Memory B cell (primary cell): ENCODE measurements at regions not wholly inside any gene's neighbourhood (a gene's known extent, or its start where the extent isn't known, plus 50 kb on each side); places are given as distances from the start of the nearest gene placed in this dataset.

Experiments
- ATAC-seq: fragments of 150-1000 bp; cut with Tn5 transposase; 2 replicates; pipeline ENCODE4 v1.10.0; 2021; ENCODE audit warnings: low read depth, mild to moderate bottlenecking, moderate library complexity
- DNase-seq, 2 donors: peaks; one replicate each; pipeline ENCODE4 v3.0.0; 2022; ENCODE audit warnings: low spot score in 2 of 2
- H3K27ac Mint-ChIP-seq: one replicate; pipeline ENCODE4 v1.8.0; 2022; ENCODE audit warnings: mild to moderate bottlenecking, moderate library complexity, mixed read lengths
- H3K27me3 Mint-ChIP-seq: one replicate; pipeline ENCODE4 v1.8.0; 2022; ENCODE audit warnings: mixed read lengths
- H3K36me3 Mint-ChIP-seq: one replicate; pipeline ENCODE4 v1.8.0; 2022; ENCODE audit warnings: mild to moderate bottlenecking, mixed read lengths
- H3K4me1 Mint-ChIP-seq: one replicate; pipeline ENCODE4 v1.8.0; 2022; ENCODE audit warnings: mixed read lengths
- H3K4me3 Mint-ChIP-seq: one replicate; pipeline ENCODE4 v1.8.0; 2022; ENCODE audit warnings: mild to moderate bottlenecking, moderate library complexity, mixed read lengths
- H3K9me3 Mint-ChIP-seq: one replicate; pipeline ENCODE4 v1.8.0; 2022; ENCODE audit warnings: mixed read lengths

GRCh38 chr6:155936127-155936526 lies 480.5 kb upstream of the NOX3 start:
- H3K4me3 Mint-ChIP-seq = no peak overlapping the region
- H3K27ac Mint-ChIP-seq = no peak overlapping the region
- no peaks in the 10 kb centered on the region for H3K4me1 Mint-ChIP-seq
- no peaks in the 10 kb centered on the region for H3K27me3 Mint-ChIP-seq
- ATAC-seq (no peak), DNase-seq (no peak)
- peaks cover 1% of the 10 kb centered on the region for H3K9me3 Mint-ChIP-seq
- no peaks in the 10 kb centered on the region for H3K36me3 Mint-ChIP-seq

GRCh38 chr6:155916846-155917624 lies 461.4 kb upstream of the NOX3 start:
- H3K27me3 Mint-ChIP-seq = peaks cover 1% of the 10 kb centered on the region
- H3K36me3 Mint-ChIP-seq = no peaks in the 10 kb centered on the region
- no peaks in the 10 kb centered on the region for H3K4me1 Mint-ChIP-seq
- H3K4me3 Mint-ChIP-seq = no peak overlapping the region
- no peak overlapping the region for H3K27ac Mint-ChIP-seq
- ATAC-seq (no peak), DNase-seq (no peak)
- H3K9me3 Mint-ChIP-seq = peaks cover 1% of the 10 kb centered on the region

GRCh38 chr6:155915651-155916050 lies 460.0 kb upstream of the NOX3 start:
- H3K27ac Mint-ChIP-seq = no peak overlapping the region
- ATAC-seq = no peak
- H3K9me3 Mint-ChIP-seq = peaks cover 1% of the 10 kb centered on the region
- H3K27me3 Mint-ChIP-seq = peaks cover 1% of the 10 kb centered on the region
- no peak for DNase-seq
- H3K4me1 Mint-ChIP-seq = no peaks in the 10 kb centered on the region
- no peaks in the 10 kb centered on the region for H3K36me3 Mint-ChIP-seq
- H3K4me3 Mint-ChIP-seq = no peak overlapping the region

GRCh38 chr6:155913816-155914215 lies 458.2 kb upstream of the NOX3 start:
- no peaks in the 10 kb centered on the region for H3K27me3 Mint-ChIP-seq
- peaks cover 3% of the 10 kb centered on the region for H3K9me3 Mint-ChIP-seq
- no peak for DNase-seq
- ATAC-seq = no peak
- peaks cover 1% of the 10 kb centered on the region for H3K36me3 Mint-ChIP-seq
- H3K27ac Mint-ChIP-seq = no peak overlapping the region
- H3K4me3 Mint-ChIP-seq = no peak overlapping the region
- H3K4me1 Mint-ChIP-seq = no peaks in the 10 kb centered on the region

GRCh38 chr6:155909710-155910109 lies 454.1 kb upstream of the NOX3 start:
- Mint-ChIP-seq H3K4me3 (no peak overlapping the region), H3K27me3 (no peaks in the 10 kb centered on the region), H3K9me3 (peaks cover 8% of the 10 kb centered on the region), H3K4me1 (no peaks in the 10 kb centered on the region), H3K36me3 (peaks cover 8% of the 10 kb centered on the region), H3K27ac (no peak overlapping the region)
- no peak for ATAC-seq
- DNase-seq = no peak

GRCh38 chr6:155895641-155896040 lies 440.0 kb upstream of the NOX3 start:
- Mint-ChIP-seq H3K27me3 (no peaks in the 10 kb centered on the region), H3K36me3 (peaks cover 2% of the 10 kb centered on the region), H3K9me3 (no peaks in the 10 kb centered on the region), H3K27ac (no peak overlapping the region), H3K4me3 (no peak overlapping the region), H3K4me1 (no peaks in the 10 kb centered on the region)
- ATAC-seq (no peak), DNase-seq (no peak)

GRCh38 chr6:155894758-155895157 lies 439.1 kb upstream of the NOX3 start:
- Mint-ChIP-seq H3K9me3 (no peaks in the 10 kb centered on the region), H3K36me3 (peaks cover 2% of the 10 kb centered on the region), H3K4me3 (no peak overlapping the region), H3K4me1 (no peaks in the 10 kb centered on the region), H3K27me3 (no peaks in the 10 kb centered on the region), H3K27ac (no peak overlapping the region)
- DNase-seq (no peak), ATAC-seq (no peak)

- Mint-ChIP-seq H3K9me3 (no peaks in the 10 kb centered on the region), H3K4me1 (no peaks in the 10 kb centered on the region), H3K36me3 (peaks cover 2% of the 10 kb centered on the region), H3K27ac (no peak overlapping the region), H3K4me3 (no peak overlapping the region), H3K27me3 (no peaks in the 10 kb centered on the region)
- DNase-seq = no peak
- ATAC-seq = no peak
Measured at GRCh38 chr6:155894262-155894661, 438.6 kb upstream of the NOX3 start.

GRCh38 chr6:155890409-155890808 lies 434.8 kb upstream of the NOX3 start:
- Mint-ChIP-seq H3K4me3 (no peak overlapping the region), H3K27ac (no peak overlapping the region)

GRCh38 chr6:155889410-155889809 lies 433.8 kb upstream of the NOX3 start:
- H3K9me3 Mint-ChIP-seq = no peaks in the 10 kb centered on the region
- no peak overlapping the region for H3K27ac Mint-ChIP-seq
- no peak for DNase-seq
- peaks cover 5% of the 10 kb centered on the region for H3K27me3 Mint-ChIP-seq
- H3K4me3 Mint-ChIP-seq = no peak overlapping the region
- H3K4me1 Mint-ChIP-seq = no peaks in the 10 kb centered on the region
- peaks cover 3% of the 10 kb centered on the region for H3K36me3 Mint-ChIP-seq
- no peak for ATAC-seq

More at GRCh38 chr6:155890409-155890808, 434.8 kb upstream of the NOX3 start:
- Mint-ChIP-seq H3K9me3 (no peaks in the 10 kb centered on the region), H3K4me1 (no peaks in the 10 kb centered on the region), H3K27me3 (peaks cover 5% of the 10 kb centered on the region), H3K36me3 (peaks cover 3% of the 10 kb centered on the region)
- DNase-seq (no peak), ATAC-seq (no peak)

GRCh38 chr6:155887421-155887820 lies 431.8 kb upstream of the NOX3 start:
- DNase-seq = no peak
- Mint-ChIP-seq H3K36me3 (peaks cover 2% of the 10 kb centered on the region), H3K9me3 (no peaks in the 10 kb centered on the region), H3K4me3 (no peak overlapping the region), H3K27me3 (peaks cover 5% of the 10 kb centered on the region), H3K27ac (no peak overlapping the region), H3K4me1 (no peaks in the 10 kb centered on the region)
- ATAC-seq = no peak

GRCh38 chr6:155883741-155884140 lies 428.1 kb upstream of the NOX3 start:
- H3K27me3 Mint-ChIP-seq = peaks cover 5% of the 10 kb centered on the region
- DNase-seq = no peak
- H3K9me3 Mint-ChIP-seq = no peaks in the 10 kb centered on the region
- ATAC-seq = no peak
- H3K4me3 Mint-ChIP-seq = no peak overlapping the region
- H3K4me1 Mint-ChIP-seq = peaks cover 6% of the 10 kb centered on the region
- no peak overlapping the region for H3K27ac Mint-ChIP-seq
- peaks cover 2% of the 10 kb centered on the region for H3K36me3 Mint-ChIP-seq

GRCh38 chr6:155883334-155883731 lies 427.7 kb upstream of the NOX3 start:
- Mint-ChIP-seq H3K9me3 (no peaks in the 10 kb centered on the region), H3K4me1 (peaks cover 6% of the 10 kb centered on the region), H3K27me3 (peaks cover 5% of the 10 kb centered on the region), H3K4me3 (no peak overlapping the region), H3K36me3 (peaks cover 2% of the 10 kb centered on the region), H3K27ac (no peak overlapping the region)
- ATAC-seq (no peak), DNase-seq (no peak)

- Mint-ChIP-seq H3K27me3 (peaks cover 3% of the 10 kb centered on the region), H3K9me3 (no peaks in the 10 kb centered on the region), H3K4me1 (peaks cover 6% of the 10 kb centered on the region), H3K36me3 (no peaks in the 10 kb centered on the region), H3K27ac (no peak overlapping the region), H3K4me3 (no peak overlapping the region)
- ATAC-seq = peak; percentile 38
- DNase-seq = no peak
Measured at GRCh38 chr6:155882527-155883333, 427.1 kb upstream of the NOX3 start.
